Thymus (tissue), 11 donors: ENCODE measurements at regions not wholly inside any gene's neighbourhood (a gene's known extent, or its start where the extent isn't known, plus 50 kb on each side); places are given as distances from the start of the nearest gene placed in this dataset.

Source experiments
- DNase-seq, 9 donors: peaks; one replicate each; pipeline ENCODE4 v3.0.0-alpha.2; 2013; ENCODE audit warnings: low spot score in 9 of 9, low read depth in 6 of 9, missing footprints in 1 of 9
- H3K27ac ChIP-seq, 2 donors: one replicate each; pipeline ENCODE4 v1.5.1; 2013; ENCODE audit warnings: control low read depth in 1 of 2, low read depth in 1 of 2, low read length in 1 of 2, mild to moderate bottlenecking in 1 of 2, moderate library complexity in 1 of 2
- H3K27me3 ChIP-seq, 2 donors: one replicate each; pipeline ENCODE4 v1.5.1; 2013; ENCODE audit warnings: low read length in 1 of 2; ENCODE audit not compliant: control insufficient read depth in 2 of 2, insufficient read depth in 1 of 2
- H3K36me3 ChIP-seq, 2 donors: one replicate each; pipeline ENCODE4 v1.5.1; 2013; ENCODE audit warnings: low read length in 1 of 2, mild to moderate bottlenecking in 1 of 2, moderate library complexity in 1 of 2; ENCODE audit not compliant: control insufficient read depth in 2 of 2, insufficient read depth in 2 of 2
- H3K4me1 ChIP-seq, 2 donors: one replicate each; pipeline ENCODE4 v1.5.1; 2013; ENCODE audit warnings: low read length in 2 of 2; ENCODE audit not compliant: control insufficient read depth in 2 of 2, insufficient read depth in 2 of 2
- H3K4me3 ChIP-seq, 2 donors: one replicate each; pipeline ENCODE4 v1.5.1; 2013; ENCODE audit warnings: low read length in 2 of 2, control low read depth in 1 of 2, mild to moderate bottlenecking in 1 of 2
- H3K9me3 ChIP-seq, 2 donors: one replicate each; pipeline ENCODE4 v1.5.1; 2013; ENCODE audit warnings: low read length in 1 of 2, mild to moderate bottlenecking in 1 of 2; ENCODE audit not compliant: control insufficient read depth in 2 of 2, insufficient read depth in 1 of 2
- WGBS: extraction: QIAGEN DNeasy Blood & Tissue Kit; methylation state at CpG from one replicate; pipeline ENCODE4 v1.1.7; 2013; 5-methylcytosine and 5-hydroxymethylcytosine counted together
- donor health status: healthy.

GRCh38 chr6:6764764-6765434, 176.4 kb downstream of the LY86 start:
- H3K27ac ChIP-seq: no peak overlapping the region
- H3K36me3 ChIP-seq: no peaks in the 10 kb centered on the region
- H3K27me3 ChIP-seq: no peaks in the 10 kb centered on the region
- no peak for DNase-seq
- 94% methylated on average over 3 of the region's 3 CpGs for WGBS
- H3K4me1 ChIP-seq: no peaks in the 10 kb centered on the region
- no peak overlapping the region for H3K4me3 ChIP-seq
- H3K9me3 ChIP-seq: no peaks in the 10 kb centered on the region

DNA sequence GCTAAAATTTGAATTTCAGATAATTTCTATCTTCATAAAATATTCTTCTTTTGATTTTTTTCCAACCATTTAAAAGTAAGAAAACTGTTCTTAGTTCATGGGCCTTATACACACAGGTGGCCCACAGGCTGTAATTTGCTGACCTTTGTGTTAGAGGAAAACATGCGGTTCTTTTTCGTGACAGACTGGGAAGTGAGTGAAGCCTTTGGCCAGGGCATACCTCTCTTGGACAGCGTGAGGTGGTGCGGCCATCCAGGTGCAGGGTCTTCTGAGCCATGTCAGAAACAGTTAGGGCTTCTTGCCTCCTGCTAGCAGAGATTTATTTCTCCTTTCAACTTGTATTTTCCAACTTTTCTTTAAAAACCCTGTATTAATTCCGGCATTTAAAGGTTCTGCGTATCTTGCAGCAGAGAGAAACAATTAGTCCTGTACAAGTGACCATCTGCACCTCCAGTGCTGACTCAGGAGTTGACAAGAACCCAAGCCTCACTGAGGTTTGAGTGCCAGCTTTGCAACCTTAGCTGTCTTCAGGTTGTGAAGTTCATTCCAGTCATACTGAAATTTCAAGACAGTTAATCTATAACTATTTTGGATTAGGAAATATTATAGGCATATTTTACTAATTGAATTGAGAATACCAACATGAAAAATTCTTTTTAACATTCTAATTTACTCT, 177.8 kb downstream of the LY86 start:
- H3K4me3 ChIP-seq: no peak overlapping the region
- H3K27ac ChIP-seq: no peak overlapping the region
- H3K36me3 ChIP-seq: no peaks in the 10 kb centered on the region
- H3K4me1 ChIP-seq: no peaks in the 10 kb centered on the region
- WGBS: 97% methylated on average over 6 of the region's 6 CpGs
- H3K9me3 ChIP-seq: no peaks in the 10 kb centered on the region
- DNase-seq: no peak
- H3K27me3 ChIP-seq: no peaks in the 10 kb centered on the region

- Histone ChIP-seq H3K27me3 (no peaks in the 10 kb centered on the region), H3K27ac (no peak overlapping the region), H3K4me3 (no peak overlapping the region), H3K9me3 (no peaks in the 10 kb centered on the region), H3K36me3 (no peaks in the 10 kb centered on the region), H3K4me1 (no peaks in the 10 kb centered on the region)
- DNase-seq: no peak
- WGBS: 98% methylated on average over 1 of the region's 1 CpG
Measured at GRCh38 chr6:6769466-6769865, 180.9 kb downstream of the LY86 start.

DNA sequence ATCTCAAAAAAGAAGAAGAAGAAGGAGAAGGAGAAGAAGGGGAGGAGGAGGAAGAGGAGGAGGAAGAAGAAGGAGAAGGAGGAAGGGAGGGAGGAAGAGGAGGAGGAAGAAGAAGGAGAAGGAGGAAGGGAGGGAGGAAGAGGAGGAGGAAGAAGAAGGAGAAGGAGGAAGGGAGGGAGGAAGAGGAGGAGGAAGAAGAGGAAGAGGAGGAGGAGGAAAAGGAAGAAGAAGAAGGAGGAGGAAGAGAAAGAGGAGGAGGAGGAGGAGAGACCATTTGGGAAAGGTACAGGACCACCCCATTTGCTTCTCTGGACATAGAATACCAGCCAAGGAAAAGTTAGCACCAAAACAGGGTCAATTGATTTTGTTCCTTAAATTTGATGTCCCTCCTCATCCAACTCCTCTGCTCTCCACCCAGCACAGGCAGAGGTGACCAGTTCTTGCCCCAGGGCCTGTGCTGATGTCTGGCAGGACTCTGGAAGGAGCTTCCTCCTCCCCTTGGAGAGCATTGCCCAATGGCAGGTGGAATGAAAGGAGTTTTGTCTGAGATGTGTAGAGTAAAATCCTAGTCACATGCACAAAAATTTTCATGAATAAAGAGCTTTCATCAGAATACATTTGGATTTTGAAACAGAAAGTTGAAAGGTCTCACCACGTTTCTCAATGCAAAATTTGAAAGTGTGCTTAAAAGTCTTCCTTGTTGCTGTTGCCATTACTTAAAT, 182.9 kb downstream of the LY86 start:
- Histone ChIP-seq H3K4me1 (no peaks in the 10 kb centered on the region), H3K4me3 (no peak overlapping the region), H3K36me3 (no peaks in the 10 kb centered on the region), H3K9me3 (no peaks in the 10 kb centered on the region), H3K27me3 (no peaks in the 10 kb centered on the region), H3K27ac (no peak overlapping the region)
- 75% methylated on average over 1 of the region's 1 CpG for WGBS
- DNase-seq: no peak

DNA sequence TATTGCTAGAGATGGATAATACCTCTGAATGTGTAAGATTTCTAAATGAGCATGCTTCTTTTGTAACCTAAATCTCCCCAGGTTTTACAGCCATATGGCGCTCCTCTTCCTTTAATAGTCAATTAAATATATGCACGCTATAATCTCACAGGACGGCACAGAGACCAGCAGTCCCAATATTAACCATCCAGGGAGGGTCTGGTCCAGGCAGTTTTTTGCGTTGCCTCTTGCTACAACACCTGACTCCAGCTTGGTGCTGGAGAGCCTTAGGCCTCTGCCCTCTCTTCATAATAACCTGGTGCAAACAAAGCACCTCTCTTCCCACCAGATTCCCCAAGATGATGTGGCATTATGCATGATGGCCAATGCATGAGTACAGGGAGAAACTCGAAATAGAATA, 183.4 kb downstream of the LY86 start:
- DNase-seq: no peak
- Histone ChIP-seq H3K36me3 (no peaks in the 10 kb centered on the region), H3K4me3 (no peak overlapping the region), H3K27me3 (no peaks in the 10 kb centered on the region), H3K27ac (no peak overlapping the region), H3K9me3 (no peaks in the 10 kb centered on the region), H3K4me1 (no peaks in the 10 kb centered on the region)
- 97% methylated on average over 5 of the region's 5 CpGs for WGBS

- Histone ChIP-seq H3K36me3 (no peaks in the 10 kb centered on the region), H3K27ac (no peak overlapping the region), H3K4me3 (no peak overlapping the region), H3K27me3 (no peaks in the 10 kb centered on the region), H3K4me1 (no peaks in the 10 kb centered on the region), H3K9me3 (no peaks in the 10 kb centered on the region)
- WGBS: 94% methylated on average over 6 of the region's 6 CpGs
- DNase-seq: no peak
Measured at GRCh38 chr6:6772751-6773150, 184.2 kb downstream of the LY86 start.

DNA sequence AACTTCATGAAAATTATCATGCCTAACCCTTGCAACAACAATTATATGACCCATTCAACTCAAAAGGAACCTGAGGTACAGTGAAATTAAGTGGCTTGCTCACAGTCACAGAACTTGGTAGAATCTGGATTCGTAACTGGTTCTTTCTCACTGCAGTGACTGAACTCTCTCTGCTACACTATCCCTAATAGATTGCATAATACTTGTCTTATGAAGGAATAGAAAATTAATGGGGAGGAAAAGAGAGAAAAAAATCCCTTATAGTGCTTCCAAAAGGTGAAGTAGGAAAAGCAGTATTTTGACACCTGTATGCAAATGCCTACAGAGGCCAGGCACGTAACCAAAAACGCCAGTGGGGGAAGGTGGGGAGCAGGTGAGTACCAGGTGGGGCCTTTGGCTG, 186.6 kb downstream of the LY86 start:
- WGBS: 93% methylated on average over 3 of the region's 3 CpGs
- DNase-seq: no peak
- no peaks in the 10 kb centered on the region for H3K36me3 ChIP-seq
- no peaks in the 10 kb centered on the region for H3K27me3 ChIP-seq
- no peaks in the 10 kb centered on the region for H3K4me1 ChIP-seq
- no peak overlapping the region for H3K27ac ChIP-seq
- H3K9me3 ChIP-seq: no peaks in the 10 kb centered on the region
- H3K4me3 ChIP-seq: no peak overlapping the region

GRCh38 chr6:6780231-6780630, 191.7 kb downstream of the LY86 start:
- Histone ChIP-seq H3K9me3 (no peaks in the 10 kb centered on the region), H3K27me3 (no peaks in the 10 kb centered on the region), H3K4me3 (no peak overlapping the region), H3K27ac (no peak overlapping the region), H3K4me1 (no peaks in the 10 kb centered on the region), H3K36me3 (no peaks in the 10 kb centered on the region)
- WGBS: 95% methylated on average over 10 of the region's 10 CpGs
- no peak for DNase-seq

DNA sequence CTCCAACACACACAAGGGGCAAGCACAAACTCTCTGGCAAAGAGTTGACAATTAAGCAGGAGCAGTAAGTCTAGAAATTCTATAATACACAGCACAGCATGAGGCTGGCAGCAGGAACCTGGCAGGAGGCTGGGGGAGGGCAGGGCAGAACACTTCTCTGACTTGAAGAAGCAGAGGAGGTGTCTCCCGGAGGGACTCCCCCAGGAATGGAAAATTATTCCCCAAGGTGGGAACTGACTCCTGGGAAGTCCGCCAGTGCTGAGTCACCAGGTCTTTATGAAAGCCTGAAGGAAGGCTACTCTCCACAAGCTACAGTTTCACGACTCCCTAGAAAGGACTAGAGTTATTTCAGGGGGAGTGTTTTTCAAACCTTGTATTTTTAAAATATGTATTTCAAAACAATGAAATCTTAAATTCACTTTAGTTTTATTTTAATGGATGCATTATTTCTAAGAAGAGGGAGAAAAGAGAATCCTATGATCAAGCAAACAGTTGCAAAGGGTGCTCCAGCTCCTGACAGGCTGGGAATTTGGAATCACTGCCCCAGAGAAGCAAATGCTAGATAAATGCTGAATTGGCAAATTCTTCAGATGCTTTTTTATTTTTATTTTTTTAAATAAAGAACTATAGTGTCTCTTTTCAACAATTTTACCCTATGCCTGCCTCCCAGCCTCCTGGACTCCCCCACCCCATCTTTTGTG, 192.8 kb downstream of the LY86 start:
- H3K4me3 ChIP-seq: no peak overlapping the region
- WGBS: 78% methylated on average over 3 of the region's 3 CpGs
- no peaks in the 10 kb centered on the region for H3K36me3 ChIP-seq
- no peak for DNase-seq
- H3K4me1 ChIP-seq: no peaks in the 10 kb centered on the region
- no peaks in the 10 kb centered on the region for H3K9me3 ChIP-seq
- H3K27ac ChIP-seq: no peak overlapping the region
- no peaks in the 10 kb centered on the region for H3K27me3 ChIP-seq
